Kidney tubule cell (primary cell): ENCODE measurements at regions not wholly inside any gene's neighbourhood (a gene's known extent, or its start where the extent isn't known, plus 50 kb on each side); places are given as distances from the start of the nearest gene placed in this dataset.

Experiments
- DNase-seq: peaks from one replicate; pipeline ENCODE4 v3.0.0-alpha.2; 2018; ENCODE audit warnings: low spot score

DNA sequence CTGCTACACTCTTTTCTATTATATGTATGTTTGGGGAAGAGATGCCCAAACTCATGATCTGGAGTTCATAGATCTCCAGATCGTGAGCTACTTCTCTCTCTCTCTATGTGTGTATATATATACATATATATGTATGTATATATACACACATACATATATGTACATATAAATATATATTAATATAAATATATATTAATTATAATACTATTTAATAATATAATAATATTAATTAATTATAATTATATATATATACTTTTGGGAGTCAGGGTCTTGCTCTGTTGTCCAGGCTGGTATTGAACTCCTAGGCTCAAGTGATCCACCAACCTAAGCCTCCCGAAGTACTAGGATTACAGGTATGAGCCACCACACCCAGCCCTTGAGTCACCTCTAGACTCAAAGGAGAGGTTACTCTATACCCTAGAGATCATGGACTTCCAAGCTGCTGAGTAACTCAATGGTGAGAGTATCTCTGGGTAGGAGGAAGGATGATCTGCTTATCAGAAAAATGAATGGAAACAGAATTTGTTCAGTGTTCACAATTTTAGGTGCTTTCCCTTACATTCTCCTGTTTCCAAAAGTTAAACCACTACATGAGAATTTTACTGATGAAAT is 463.5 kb upstream of the TRIB2 start:
- DNase-seq: peak; percentile 1

DNA sequence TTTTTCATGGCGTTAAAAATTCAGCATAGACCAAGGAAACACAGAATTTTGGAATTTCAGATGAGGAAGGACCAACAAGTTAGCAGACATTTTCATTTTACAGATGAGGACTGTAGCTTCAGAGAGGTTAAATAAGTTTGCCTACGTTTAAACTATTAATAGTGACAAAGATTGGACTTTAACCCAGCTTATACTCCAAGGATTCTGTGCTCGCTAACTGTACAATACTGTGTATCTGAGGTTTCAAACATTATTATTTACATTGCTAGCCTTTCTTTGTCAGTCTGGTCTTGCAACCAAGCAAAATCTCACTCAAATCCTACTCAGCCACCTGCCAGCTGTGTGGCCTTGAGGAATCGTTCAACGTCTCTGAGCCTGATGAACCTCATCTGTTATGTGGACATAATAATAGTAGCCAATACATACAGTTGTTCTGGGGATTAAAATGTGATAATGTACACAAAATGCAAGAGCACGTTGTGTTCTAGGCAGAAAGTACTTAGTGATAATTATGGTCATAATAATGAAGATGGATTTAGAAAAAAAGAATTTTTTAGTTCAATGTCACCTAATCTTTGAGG is 462.4 kb upstream of the TRIB2 start:
- no peak for DNase-seq

DNA sequence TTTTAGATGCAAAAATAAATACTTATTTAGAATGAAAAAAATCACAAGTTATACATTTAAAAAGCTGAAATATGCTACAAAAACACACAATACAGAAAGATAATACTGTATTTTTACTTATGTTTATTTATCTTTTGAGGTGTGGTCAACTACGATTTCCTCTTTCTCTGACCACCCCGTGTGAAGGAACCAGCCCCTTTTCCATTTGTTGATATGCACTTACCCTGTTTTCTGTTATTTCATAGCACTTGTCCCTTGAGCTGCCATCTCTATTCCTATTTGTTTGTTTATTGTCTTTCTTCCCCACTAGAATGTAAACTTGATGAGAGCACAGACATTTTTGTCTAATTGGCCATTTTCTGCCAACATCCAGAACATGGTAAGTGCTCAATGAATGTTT is 460.5 kb upstream of the TRIB2 start:
- no peak for DNase-seq

DNA sequence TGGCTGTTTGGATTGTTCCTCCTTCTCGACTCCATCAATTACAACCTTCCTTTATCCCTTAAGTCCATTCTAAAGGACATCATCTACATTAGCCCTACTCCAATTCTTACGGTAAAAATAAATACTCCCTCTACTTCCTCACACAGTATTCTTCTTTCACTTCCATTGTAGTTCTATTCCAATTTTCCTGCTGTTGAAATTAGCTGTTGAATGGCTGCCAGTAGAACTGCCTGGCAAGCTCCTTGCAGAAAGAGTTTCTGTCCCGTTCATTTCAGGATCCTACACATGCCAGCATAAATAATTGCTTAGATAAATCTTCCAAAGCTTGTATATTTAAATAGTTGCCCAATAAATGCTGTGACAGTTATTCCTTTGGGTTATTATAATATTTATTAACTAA is 459.3 kb upstream of the TRIB2 start:
- DNase-seq: no peak

DNA sequence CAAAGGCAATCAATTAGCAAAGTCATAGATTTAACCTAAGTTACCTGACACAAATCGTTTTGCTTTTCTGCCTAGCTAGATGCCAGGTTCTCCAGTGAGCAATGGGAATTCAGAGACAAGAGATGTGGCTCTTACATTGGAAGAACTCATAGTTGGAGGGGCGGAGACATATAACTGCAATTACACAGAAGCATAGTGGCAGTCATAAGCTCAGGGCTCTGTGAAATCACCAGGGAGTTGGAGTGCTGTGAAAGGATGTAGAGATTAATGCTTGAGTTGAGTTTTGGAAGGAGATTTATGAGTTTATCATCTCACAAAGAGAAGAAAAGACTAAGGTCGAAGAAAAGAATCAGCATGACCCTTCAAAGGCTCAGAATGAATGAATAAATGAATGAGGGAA is 457.2 kb upstream of the TRIB2 start:
- DNase-seq: no peak

DNA sequence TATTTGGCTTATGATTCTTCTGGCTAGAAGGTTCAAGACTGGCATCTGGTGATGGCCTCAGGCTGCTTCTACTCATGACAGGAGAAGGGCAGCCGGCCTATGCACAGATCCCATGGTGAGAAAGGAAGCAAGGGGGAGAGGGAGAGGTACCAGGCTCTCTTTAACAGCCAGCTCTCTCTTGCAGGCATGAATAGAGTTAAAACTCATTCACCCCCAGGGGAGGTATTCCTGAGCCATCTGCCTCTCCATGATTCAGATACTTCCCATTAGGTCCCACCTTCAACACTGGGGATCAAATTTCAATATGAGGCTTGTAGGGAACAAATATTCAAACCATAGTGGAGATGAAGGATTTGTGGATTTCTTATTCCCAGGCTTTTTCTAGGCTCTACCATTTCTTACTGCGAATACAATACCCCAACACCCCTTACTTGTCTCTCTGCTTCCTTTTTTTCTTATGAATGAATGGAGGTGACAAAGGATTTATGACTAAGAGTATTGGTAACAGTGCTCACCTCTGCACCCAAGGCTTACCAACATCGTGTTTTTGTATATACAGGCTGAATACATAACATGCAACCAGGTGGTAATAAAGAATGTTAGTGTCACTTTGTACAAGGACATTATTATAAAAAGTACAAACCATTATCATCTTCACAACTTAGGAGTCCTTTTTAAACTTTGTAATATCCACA is 454.6 kb upstream of the TRIB2 start:
- no peak for DNase-seq

DNA sequence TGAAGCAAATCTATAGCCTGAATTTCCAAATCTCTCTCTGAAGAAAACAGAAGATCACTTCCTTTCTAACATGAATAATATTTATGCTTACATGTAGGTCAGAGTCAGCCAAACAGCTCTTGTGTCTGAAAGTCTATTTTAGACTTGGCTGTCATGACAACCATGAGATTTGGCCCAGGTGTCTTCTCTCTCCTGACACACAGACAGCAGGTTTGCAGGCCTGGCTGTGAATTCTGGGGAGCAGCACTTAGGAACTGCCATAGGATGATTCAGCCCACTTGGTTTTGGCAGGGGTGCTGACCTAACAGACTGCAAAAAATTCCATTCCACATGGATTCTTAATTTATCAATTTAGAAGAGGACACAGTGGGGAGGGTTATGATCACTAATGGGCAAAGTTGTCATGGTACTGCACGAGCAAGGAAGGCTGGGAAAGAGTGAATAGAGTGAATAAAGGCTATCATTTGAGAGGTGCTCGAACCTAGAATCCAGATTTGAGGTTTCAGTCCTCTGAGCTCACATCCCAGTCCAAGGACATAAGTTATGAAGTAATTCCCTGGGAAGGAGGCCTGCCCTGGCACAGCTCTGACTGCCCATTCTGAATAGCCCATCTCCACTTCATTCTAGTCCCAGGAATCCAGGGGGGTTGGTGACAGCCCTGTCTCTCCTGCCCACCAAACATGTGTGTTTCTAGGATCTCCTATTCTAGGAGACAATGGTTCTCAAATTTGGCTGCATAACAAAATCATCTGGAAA is 453.9 kb upstream of the TRIB2 start:
- DNase-seq: peak; percentile 2

DNA sequence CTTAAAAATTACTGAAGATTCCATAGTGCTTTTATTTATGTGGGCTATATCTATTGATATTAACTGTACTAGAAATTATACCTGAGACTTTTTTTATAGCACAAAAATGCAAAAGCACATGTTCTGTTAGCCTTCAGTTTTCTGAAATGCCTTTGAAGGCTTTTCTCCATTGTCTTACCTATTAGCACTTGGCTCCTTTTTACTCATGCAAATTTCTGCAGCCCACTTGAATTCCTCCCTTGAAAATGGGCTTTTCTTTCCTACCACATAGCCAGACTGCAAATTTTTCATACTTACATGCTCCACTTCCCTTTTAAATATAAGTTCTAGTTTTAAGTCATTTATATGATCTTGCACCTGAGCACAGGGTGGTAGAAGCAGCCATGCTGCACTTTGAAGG is 453.0 kb upstream of the TRIB2 start:
- no peak for DNase-seq

DNA sequence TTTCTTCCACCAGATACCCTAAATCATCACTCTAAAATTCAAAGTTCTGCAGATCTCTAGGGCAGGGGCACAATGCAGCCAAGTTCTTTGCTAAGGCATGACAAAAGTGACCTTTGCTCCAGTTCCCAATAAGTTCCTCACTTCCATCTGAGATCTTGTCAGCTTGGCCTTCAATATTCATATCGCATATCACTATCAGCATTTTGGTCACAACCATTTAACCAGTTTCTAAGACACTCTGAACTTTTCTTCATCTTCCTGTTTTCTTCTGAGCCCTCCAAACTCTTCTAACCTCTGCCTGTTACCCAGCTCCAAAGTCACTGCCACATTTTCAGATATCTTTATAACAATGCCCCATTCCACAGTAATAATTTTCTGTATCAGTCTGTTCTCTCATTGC is 452.6 kb upstream of the TRIB2 start:
- DNase-seq: no peak

DNA sequence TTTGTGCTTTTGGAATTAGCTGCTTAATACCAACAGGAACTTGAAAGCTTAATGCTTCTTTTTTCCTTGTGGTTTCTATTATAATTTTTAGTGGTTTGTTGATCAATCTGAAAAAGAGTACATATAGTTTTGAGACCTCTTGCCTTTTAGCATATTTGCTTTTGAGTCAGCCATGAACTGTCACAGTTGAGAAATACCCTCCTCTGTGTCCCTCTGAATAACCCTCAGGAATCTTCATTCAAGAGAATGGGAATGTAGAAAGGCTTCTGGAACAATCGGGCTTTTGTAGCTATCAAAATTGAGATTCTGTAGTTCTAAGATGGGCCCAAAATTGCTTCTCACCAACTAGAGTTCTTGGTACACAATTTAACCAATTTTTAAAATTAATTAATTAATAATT is 451.1 kb upstream of the TRIB2 start:
- no peak for DNase-seq

DNA sequence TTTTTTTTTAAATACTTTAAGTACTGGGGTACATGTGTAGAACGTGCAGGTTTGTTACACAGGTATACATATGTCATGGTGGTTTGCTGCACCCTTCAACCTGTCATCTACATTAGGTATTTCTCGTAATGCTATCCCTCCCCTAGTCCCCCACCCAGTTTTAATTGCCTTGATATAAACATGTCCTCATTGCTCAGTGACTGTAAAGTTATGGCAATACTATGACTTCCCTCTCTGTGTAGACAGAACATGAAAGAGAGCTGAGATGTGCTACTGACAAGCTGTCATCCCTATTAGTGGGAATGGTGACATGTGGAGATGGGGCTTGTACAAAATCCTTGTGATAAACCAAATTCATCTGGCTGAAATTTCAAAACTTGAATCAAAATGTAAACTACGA is 449.7 kb upstream of the TRIB2 start:
- no peak for DNase-seq

DNA sequence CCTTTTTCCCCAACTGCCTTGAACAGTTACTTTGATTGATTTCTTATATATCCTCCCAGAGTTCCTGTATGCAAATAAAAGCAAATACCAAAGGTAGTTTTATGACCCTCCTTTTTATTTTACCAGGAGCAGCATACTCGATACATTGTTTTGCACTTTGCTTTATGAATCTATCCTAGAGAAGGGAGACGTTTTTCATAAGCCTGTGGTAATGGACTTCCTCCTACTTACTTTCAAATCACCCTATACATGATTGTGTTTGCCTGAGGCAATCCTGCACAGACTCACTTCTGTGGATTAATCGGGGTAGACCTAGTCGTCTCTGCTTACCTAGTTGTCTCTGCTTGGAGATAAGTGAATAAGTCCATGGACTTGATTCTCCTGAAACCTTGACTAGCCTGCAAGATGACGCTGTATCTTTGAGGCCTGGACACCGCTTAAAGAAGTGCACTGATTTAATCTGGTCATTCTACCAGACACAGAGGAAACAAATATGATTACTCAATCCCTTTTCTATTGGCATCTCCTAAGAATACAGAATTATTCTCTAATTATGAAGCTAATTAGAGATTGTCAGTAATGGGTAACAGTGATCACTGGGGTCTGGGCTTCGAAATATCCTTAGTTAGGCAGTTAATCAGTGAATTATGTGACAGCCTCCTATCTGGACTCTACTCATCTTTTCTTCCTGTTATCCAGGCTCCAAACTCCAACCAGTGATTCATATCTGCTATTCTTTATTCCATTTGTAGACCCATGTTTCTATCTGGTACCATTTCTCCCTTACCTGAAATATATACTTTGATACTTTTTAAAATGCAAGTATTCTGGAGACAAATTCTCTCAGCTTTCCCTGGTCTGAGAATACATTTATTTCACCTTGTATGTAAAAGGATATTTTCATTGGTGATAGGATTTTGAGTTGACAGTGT is 447.4 kb upstream of the TRIB2 start:
- no peak for DNase-seq

DNA sequence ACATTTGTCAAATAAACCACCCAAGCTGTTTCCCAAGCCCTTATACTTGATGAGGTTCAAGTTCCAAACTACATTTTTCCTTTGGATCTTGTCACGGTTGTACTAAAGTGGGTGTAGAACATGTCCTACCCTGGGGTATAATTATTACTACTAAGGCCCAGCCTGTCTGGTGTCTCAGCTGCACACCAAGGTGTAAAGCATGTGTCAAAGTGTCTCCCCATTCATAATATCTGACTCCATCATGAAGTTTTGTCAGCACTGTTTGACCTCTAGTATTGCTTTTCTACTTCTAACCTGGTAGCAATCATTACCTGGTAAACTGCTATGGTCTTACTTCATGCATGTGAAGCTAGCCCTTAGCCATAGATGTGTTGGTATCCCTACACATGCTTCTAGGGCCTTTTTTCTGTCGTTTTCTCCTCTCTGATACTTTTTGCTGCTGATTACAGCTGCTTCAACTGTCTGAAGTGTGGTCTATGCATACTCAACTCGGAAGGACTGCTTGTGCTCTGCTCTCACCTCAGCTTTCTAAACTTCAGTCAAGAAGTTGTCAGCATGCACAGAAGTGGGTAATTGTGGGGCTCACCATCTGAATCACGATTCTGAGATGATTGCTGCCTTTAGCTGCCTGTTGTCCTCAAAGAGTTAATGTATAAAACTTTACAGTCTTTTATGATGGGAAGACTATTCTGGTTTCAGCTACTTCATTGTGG is 445.7 kb upstream of the TRIB2 start:
- no peak for DNase-seq

DNA sequence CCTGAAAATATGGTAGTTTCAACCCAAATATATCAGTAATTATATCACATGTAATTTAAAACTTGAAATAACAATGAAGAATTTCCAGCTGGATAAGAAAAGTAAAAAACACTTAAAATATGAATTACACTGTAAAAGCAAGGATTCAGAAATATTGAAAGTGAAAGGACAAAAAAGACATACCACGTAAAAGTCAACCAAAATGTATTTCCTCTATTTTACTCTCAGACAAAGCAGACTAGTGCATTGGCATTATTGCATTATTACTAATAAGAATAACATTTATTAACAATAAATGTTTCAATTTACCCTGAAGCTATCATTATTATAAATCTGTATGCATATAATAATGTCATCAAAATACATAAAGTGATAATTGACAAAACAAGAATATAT is 445.1 kb upstream of the TRIB2 start:
- no peak for DNase-seq

DNA sequence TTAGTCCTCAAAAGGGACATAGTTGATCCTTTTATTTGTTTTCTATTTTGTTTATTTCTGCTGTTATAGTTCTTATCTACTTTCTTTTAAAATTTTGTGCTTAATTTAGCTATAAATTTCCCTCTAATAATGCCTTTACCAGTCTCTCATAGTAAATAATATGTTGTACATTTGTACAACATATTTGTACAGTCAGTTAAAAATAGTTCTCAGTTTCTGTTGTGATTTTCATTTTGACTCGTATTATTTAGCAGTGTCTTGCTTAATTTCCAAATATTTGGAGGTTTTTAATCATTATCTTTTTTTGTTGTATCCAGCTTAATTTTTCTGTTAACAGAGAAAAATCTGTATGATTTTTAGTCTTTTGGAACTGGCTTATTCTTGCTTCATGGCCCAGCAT is 443.6 kb upstream of the TRIB2 start:
- no peak for DNase-seq

DNA sequence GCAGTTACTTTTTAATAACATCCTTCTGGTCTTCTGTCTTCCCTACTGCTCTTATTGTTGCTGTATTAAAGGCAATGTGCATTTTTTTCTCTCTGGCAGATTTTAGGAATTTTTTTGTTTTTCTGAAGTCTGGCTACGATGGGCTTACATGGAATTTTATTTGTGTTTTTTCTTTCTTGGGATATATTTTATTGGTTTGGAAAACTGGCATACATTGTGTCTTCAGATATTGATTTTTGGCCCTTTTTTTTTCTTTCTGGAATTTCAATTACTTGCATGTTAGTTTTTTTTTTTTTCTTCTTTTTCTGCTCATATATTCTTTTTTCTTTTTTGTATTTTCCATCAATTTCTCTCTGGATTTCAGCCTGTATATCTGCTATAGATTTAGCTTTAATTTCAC is 442.1 kb upstream of the TRIB2 start:
- DNase-seq: no peak

DNA sequence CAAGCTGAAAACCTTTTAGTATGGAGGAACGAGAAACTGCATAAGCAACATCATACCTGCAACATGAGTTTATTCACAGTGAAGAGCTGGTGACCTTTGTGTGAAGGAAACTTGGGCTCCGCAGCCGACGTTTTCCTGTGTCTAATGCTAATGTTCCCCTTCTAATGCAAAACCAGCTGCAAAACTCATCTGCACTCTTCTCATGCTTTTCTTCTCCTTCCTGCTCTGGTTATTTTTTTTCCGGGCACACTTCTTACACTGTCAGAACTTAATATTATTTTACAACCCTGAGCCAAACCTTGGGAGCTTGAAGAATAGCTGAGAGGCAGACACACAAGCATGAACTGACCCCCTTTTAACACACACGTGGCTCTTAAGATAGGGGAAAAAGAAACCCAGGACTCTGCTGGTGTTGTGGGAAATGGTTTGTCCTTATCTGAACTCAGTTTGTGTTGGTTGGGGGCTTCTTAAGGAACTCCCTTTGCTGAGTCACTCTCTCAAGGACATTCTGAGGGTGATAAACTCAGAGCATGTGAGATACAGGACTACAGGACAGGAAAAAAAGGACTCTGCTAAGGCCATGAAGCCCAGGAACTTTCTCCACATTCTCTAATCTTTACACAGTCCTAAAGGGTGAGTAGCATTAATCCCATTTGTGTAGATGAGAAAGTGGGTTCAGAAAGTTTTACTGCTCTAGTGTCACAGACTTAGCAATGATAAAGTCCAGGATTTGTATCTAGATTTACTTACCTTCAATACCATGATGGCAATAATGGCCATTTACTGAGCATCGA is 439.3 kb upstream of the TRIB2 start:
- DNase-seq: no peak

DNA sequence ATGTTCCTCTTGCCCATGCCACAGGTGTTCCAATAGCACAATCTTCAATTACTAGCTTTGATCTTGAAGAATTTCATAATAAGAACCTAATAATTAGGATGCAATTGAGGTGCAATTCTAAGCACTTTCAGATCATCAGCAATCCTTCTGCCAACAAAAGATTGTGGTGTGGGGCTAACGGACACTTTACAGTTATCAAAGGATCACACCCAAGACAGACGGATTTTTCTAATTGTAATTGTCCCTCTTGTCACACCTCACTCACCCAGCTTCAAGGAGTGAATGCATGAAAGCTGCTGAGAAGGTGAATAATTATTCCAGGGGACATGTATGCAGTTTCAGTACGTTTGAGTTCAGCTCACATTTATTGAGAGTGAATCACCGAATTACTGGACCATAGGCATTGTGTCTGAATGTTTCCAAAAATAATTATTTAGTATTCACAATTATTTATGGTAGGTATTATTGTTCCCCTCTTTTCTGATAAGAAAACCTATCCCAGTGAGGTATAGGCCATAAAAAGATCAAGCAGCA is 438.5 kb upstream of the TRIB2 start:
- peak; percentile 77 for DNase-seq

DNA sequence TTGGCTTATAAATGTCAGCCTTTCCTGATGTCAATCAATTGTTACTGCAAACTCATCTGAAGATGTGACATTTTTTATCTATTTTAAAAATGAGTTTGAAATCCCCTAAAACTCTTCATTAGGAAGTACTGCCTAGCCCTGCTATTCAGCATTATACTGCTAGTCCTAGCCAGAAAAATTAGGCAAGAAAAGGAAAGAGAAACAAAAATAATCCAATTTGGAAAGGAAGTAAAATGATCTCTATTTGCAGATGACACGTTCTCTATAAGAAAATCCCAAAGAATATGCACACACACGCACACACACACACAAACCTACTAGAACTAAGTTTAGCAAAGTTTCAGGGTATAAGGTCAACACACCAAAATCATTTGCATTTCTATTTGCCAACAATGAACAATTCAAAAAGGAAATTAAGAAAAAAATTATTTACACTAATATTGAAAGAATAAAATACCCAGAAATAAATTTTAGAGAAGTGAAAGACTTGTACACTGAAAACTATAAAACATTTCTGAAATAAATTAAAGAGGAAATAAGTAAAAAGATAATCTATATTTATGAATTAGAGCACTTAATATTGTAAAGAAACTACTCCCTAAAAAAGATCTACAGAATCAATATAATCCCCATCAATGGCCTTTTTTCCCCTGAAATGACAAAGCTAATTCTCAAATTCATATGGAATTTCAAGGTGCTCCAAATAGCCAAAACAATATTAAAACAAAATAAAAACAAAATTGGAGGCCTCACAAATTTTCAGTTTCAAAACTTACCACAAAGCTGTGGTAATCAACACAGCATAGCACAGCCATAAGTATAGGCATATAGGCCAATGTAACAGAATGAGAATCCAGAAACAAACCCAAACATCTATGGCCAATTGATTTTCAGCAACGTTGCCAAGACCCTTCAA is 433.7 kb upstream of the TRIB2 start:
- DNase-seq: no peak
